Adrenal gland (tissue), 9 donors: ENCODE measurements at regions not wholly inside any gene's neighbourhood (a gene's known extent, or its start where the extent isn't known, plus 50 kb on each side); places are given as distances from the start of the nearest gene placed in this dataset.

Experiments used
- DNase-seq, 7 donors: peaks; one replicate each; pipeline ENCODE4 v3.0.0-alpha.2; 2019 to 2020
- H3K27ac ChIP-seq, 5 donors: fragments of 200-600 bp; sonication (generic) in 4 of 5; 1 replicate in 3 of 5; 2 replicates in 2 of 5; pipeline versions ENCODE4 v1.5.1 to v1.8.0; 2016 to 2020; ENCODE audit warnings: mild to moderate bottlenecking in 1 of 5
- H3K27me3 ChIP-seq: fragments of 200-600 bp; 2 replicates; pipeline ENCODE4 v1.8.0; 2021
- H3K36me3 ChIP-seq, 2 donors: fragments of 200-600 bp; replicated peaks in 1 of 2; 1 replicate in 1 of 2; 2 replicates in 1 of 2; pipeline versions ENCODE4 v1.5.1 to v1.8.0; 2018 to 2022
- H3K4me1 ChIP-seq, 2 donors: fragments of 200-600 bp; replicated peaks in 1 of 2; 1 replicate in 1 of 2; 2 replicates in 1 of 2; pipeline versions ENCODE4 v1.5.1 to v1.8.0; 2018 to 2021
- H3K4me3 ChIP-seq, 4 donors: fragments of 200-600 bp; sonication (generic) in 3 of 4; one replicate each; pipeline ENCODE4 v1.5.1; 2016 to 2018
- H3K9me3 ChIP-seq, 3 donors: fragments of 200-600 bp; sonication (generic) in 1 of 3; replicated peaks in 1 of 3; 1 replicate in 2 of 3; 2 replicates in 1 of 3; pipeline versions ENCODE4 v1.5.1 to v1.8.0; 2016 to 2021
- POLR2A ChIP-seq, 2 donors: fragments of 450-650 bp; IDR thresholded peaks; one replicate each; pipeline ENCODE4 v1.6.1; 2017; ENCODE audit warnings: antibody characterized with exemption in 2 of 2, mild to moderate bottlenecking in 2 of 2, moderate library complexity in 1 of 2
- WGBS, 4 donors: extraction: QIAGEN DNeasy Blood & Tissue Kit in 2 of 4; methylation state at CpG; one replicate each; pipeline versions ENCODE4 v1.1.5 to v1.1.7; 2013 to 2017; 5-methylcytosine and 5-hydroxymethylcytosine counted together
- intact Hi-C, 2 donors: fragments of 100-400 bp; cut with DNase I; formaldehyde crosslinking; loops; one replicate each; pipeline versions ENCODE4 v1.14.1 to v1.15.0; 2022 to 2023
- TF ChIP-seq, protein P1 (sequence below), 6 experiments: fragments of 450-650 bp in 4 of 6; fragments of 200-600 bp in 2 of 6; sonication (generic) in 1 of 6; IDR thresholded peaks; 1 replicate in 5 of 6; 2 replicates in 1 of 6; pipeline versions ENCODE4 v1.5.1 to v1.8.0; 2016 to 2021; ENCODE audit warnings: antibody characterized with exemption in 6 of 6, mild to moderate bottlenecking in 2 of 6, moderate library complexity in 1 of 6
- donor health status: healthy with polysubstance abuse.
- donor health status: Bipolar disorder and iron deficiency.
- donor health status: DM: yes; HTN: yes; CAD: no.
- donor health status: DM: no; HTN: no; CAD: no.
- donor health status: DM: no; HTN: no; CAD: no.

- WGBS, 4 donors, result 69 to 87% (median 82%) methylated on average over 3 of the region's 3 CpGs
- H3K27ac ChIP-seq, result no peak overlapping the region
- DNase-seq, result no peak
These were observed 52.0 kb upstream of the PDC start for GRCh38 chr1:186512698-186513457.

DNA sequence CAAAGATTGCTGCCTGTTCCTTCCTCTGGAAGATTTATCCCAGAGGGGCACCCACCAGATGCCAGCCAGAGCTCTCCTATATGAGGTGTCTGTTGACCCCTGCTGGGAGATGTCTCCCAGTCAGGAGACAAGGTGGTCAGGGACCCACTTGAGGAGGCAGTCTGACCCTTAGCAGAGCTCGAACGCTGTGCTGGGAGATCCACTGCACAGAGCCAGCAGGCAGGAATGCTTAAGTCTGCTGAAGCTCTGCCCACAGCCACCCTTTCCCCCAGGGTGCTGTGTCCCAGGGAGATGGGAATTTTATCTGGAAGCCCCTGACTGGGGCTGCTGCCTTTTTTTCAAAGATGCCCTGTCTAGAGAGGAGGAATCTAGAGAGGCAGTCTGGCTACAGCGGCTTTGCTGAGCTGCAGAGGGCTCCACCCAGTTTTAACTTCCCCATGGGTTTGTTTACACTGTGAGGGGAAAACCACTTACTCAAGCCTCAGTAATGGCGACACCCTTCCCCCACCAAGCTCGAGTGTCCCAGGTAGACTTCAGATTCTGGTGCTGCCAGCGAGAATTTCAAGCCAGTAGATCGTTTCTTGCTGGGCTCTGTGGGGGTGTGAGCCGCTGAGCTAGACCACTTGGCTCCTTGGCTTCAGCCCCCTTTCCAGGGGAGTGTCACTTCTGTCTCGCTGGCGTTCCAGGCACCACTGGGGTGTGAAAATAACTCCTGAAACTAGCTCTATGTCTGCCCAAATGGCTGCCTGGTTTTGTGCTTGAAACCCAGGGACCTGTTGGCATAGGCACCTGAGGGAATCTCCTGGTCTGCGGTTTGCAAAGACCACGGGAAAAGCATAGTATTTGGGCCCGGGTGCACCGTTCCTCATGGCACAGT, 51.1 kb upstream of the PDC start:
- H3K36me3 ChIP-seq, result no peaks in the 10 kb centered on the region
- TF ChIP-seq POLR2A (IDR thresholded peaks at IDR 0.05), result no peak
- TF ChIP-seq, protein P1, sequence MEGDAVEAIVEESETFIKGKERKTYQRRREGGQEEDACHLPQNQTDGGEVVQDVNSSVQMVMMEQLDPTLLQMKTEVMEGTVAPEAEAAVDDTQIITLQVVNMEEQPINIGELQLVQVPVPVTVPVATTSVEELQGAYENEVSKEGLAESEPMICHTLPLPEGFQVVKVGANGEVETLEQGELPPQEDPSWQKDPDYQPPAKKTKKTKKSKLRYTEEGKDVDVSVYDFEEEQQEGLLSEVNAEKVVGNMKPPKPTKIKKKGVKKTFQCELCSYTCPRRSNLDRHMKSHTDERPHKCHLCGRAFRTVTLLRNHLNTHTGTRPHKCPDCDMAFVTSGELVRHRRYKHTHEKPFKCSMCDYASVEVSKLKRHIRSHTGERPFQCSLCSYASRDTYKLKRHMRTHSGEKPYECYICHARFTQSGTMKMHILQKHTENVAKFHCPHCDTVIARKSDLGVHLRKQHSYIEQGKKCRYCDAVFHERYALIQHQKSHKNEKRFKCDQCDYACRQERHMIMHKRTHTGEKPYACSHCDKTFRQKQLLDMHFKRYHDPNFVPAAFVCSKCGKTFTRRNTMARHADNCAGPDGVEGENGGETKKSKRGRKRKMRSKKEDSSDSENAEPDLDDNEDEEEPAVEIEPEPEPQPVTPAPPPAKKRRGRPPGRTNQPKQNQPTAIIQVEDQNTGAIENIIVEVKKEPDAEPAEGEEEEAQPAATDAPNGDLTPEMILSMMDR (IDR thresholded peaks at IDR 0.05), result no peak
- H3K4me3 ChIP-seq, result no peak overlapping the region
- no peaks in the 10 kb centered on the region for H3K9me3 ChIP-seq
- no peak for DNase-seq
- no peaks in the 10 kb centered on the region for H3K4me1 ChIP-seq
- intact Hi-C loops, result no loop called here
- no peaks in the 10 kb centered on the region for H3K27me3 ChIP-seq
- WGBS, 4 donors, result 63 to 72% (median 66%) methylated on average over 10 to 14 of the region's 14 CpGs
- no peak overlapping the region for H3K27ac ChIP-seq

More at GRCh38 chr1:186512698-186513457, 52.0 kb upstream of the PDC start:
- intact Hi-C loops, result no loop called here
- H3K4me3 ChIP-seq, result no peak overlapping the region
- H3K27me3 ChIP-seq, result no peaks in the 10 kb centered on the region
- no peaks in the 10 kb centered on the region for H3K36me3 ChIP-seq
- no peaks in the 10 kb centered on the region for H3K4me1 ChIP-seq
- no peaks in the 10 kb centered on the region for H3K9me3 ChIP-seq
- no peak for TF ChIP-seq POLR2A (IDR thresholded peaks at IDR 0.05)
- TF ChIP-seq, protein P1 (IDR thresholded peaks at IDR 0.05), result no peak
